K562 (cell line): ENCODE measurements at regions not wholly inside any gene's neighbourhood (a gene's known extent, or its start where the extent isn't known, plus 50 kb on each side); places are given as distances from the start of the nearest gene placed in this dataset.

Source experiments
- ARID3A ChIP-seq: IDR thresholded peaks from 2 replicates; pipeline ENCODE4 v1.6.1; 2012; ENCODE audit warnings: low read depth, low read length, improper control_type of control experiment, borderline replicate concordance
- CBFB ChIP-seq: sonication (generic); formaldehyde crosslinking; IDR thresholded peaks from 2 replicates; pipeline ENCODE4 v1.4.0; 2020; ENCODE audit warnings: mild to moderate bottlenecking, missing genetic modification reagents
- CTCF ChIP-seq, 3 experiments: IDR thresholded peaks in 2 of 3; conservative IDR thresholded peaks in 1 of 3; 2 replicates each; pipeline ENCODE4 v1.5.1; 2011 to 2012; ENCODE audit warnings: low read length in 3 of 3, mild to moderate bottlenecking in 3 of 3, control low read depth in 2 of 3, improper control_type of control experiment in 1 of 3, inconsistent platforms in 1 of 3, low read depth in 1 of 3, mixed read lengths in 1 of 3, moderate library complexity in 1 of 3; ENCODE audit not compliant: insufficient read depth in 2 of 3
- E2F4 ChIP-seq: sonication (generic); formaldehyde crosslinking; IDR thresholded peaks from 2 replicates; pipeline ENCODE4 v1.8.0; 2022; ENCODE audit warnings: mild to moderate bottlenecking, low read depth, missing genetic modification reagents
- FOXA3 ChIP-seq, 2 experiments: fragments of 450-650 bp in 1 of 2; sonication (generic) in 1 of 2; formaldehyde crosslinking; IDR thresholded peaks in 1 of 2; conservative IDR thresholded peaks in 1 of 2; 2 replicates each; pipeline versions ENCODE4 v1.4.0 to v1.8.0; 2020 to 2022; ENCODE audit warnings: mild to moderate bottlenecking in 2 of 2, missing genetic modification reagents in 1 of 2
- GTF2E2 ChIP-seq: fragments of 200-800 bp; sonication (Bioruptor generic); IDR thresholded peaks from 2 replicates; pipeline ENCODE4 v1.6.1; 2016; ENCODE audit warnings: missing genetic modification characterization, missing compliant biosample characterization
- HMGXB4 ChIP-seq: sonication (generic); formaldehyde crosslinking; IDR thresholded peaks from 2 replicates; pipeline ENCODE4 v1.8.1; 2023; ENCODE audit warnings: mild to moderate bottlenecking, missing genetic modification reagents
- NFATC3 ChIP-seq: fragments of 450-650 bp; IDR thresholded peaks from 2 replicates; pipeline ENCODE4 v1.6.1; 2017; ENCODE audit warnings: mild to moderate bottlenecking
- NRF1 ChIP-seq, 2 experiments: fragments of 450-650 bp; IDR thresholded peaks in 1 of 2; conservative IDR thresholded peaks in 1 of 2; 2 replicates each; pipeline ENCODE4 v1.6.1; 2014; ENCODE audit warnings: mild to moderate bottlenecking in 2 of 2
- ZNF175 ChIP-seq: fragments of 200-800 bp; sonication (Bioruptor generic); IDR thresholded peaks from 2 replicates; pipeline ENCODE4 v1.6.1; 2016; ENCODE audit warnings: low read depth, mild to moderate bottlenecking, missing genetic modification characterization, missing compliant biosample characterization
- ZNF212 ChIP-seq: fragments of 450-650 bp; formaldehyde crosslinking; IDR thresholded peaks from 2 replicates; pipeline ENCODE4 v1.4.0; 2020; ENCODE audit warnings: mild to moderate bottlenecking
- ZNF512 ChIP-seq: IDR thresholded peaks from 2 replicates; pipeline ENCODE4 v1.6.1; 2016; ENCODE audit warnings: missing genetic modification characterization, missing compliant biosample characterization
- ZNF592 ChIP-seq: fragments of 450-650 bp; IDR thresholded peaks from 2 replicates; pipeline ENCODE4 v1.6.1; 2017; ENCODE audit warnings: antibody characterized with exemption, mild to moderate bottlenecking
- ZNF766 ChIP-seq: fragments of 200-800 bp; sonication (Bioruptor generic); conservative IDR thresholded peaks from 2 replicates; pipeline ENCODE4 v1.6.1; 2016; ENCODE audit warnings: missing genetic modification characterization, missing compliant biosample characterization

GRCh38 chr1:60848583-60849188 is 233.7 kb upstream of the NFIA start (continued):
- TF ChIP-seq CTCF (IDR thresholded peaks at IDR 0.05 in 2 of 3, conservative IDR thresholded peaks at IDR 0.05 in 1 of 3; ENCODE audit: insufficient read depth in 2 of 3, low read depth in 1 of 3, low read length in 3 of 3) (peak; percentile 43 to 67 (median 54); a peak in 5 of 6 replicates), ZNF592 (no peak), ZNF175 (0 out of 2 replicates have a peak, but pooled peaks have one; percentile 30), NRF1 (conservative IDR thresholded peaks at IDR 0.05 in 1 of 2, IDR thresholded peaks at IDR 0.05 in 1 of 2) (no peak), ARID3A (no peak), HMGXB4 (no peak), ZNF766 (CRISPR knock-in tag) (no peak), GTF2E2 (tag) (0 out of 2 replicates have a peak, but pooled peaks have one; percentile 27), E2F4 (CRISPR knock-in tag) (no peak), ZNF212 (CRISPR knock-in tag) (no peak), ZNF512 (tag) (peak; percentile 48; the same call in 1 of the 2 replicates), CBFB (CRISPR knock-in tag) (no peak), NFATC3 (no peak), FOXA3 (CRISPR knock-in tag; conservative IDR thresholded peaks at IDR 0.05 in 1 of 2, IDR thresholded peaks at IDR 0.05 in 1 of 2) (peak; percentile 67 to 76)
